ENCODE measurements at regions not wholly inside any gene's neighbourhood (a gene's known extent, or its start where the extent isn't known, plus 50 kb on each side); places are given as distances from the start of the nearest gene placed in this dataset.
"Not testable (repeated sequence)": the region's sequence is repeated elsewhere in the genome, so short reads cannot be mapped to it uniquely, and the experiment has no call there.

DNA sequence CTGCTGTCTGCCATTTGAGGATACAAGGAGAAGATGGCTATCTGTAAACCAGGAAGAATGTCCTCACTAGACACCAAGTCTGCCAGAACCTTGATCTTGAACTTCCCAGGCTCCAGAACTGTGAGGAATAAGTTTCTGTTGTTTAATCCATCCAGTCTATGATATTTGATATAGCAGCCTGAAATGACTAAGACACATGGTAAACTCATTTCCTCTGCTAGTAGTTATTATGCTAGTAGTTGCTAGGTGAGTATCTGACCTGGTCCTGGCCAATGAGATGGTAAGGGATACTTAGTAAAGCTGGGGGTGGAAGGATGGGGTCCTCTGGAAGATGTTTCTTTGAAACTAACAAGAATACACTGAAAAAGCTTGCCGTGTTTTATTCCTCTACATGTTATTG is 280.7 kb upstream of the ARHGEF26 start:
- DNase-seq (ENCODE audit: low spot score): no peak

DNA sequence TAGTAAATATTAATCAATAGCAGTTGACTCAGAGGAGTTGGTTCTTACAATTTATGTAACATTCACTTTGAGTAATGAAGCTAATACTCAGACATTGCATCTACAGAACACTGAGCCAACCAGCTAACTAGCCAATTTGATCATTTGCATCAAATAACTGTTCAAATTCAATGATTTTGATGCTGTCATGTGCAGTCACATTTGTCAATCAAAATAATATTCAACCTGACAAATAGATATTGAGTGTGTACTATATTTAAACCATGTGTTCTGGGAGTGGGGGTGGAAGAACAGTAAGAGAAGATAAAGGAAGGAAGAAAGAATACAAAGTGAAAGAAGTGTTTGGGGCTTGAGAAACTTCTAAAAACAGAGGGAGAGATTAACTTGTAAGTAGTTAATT is 277.2 kb upstream of the ARHGEF26 start:
- DNase-seq (ENCODE audit: low spot score): no peak

DNA sequence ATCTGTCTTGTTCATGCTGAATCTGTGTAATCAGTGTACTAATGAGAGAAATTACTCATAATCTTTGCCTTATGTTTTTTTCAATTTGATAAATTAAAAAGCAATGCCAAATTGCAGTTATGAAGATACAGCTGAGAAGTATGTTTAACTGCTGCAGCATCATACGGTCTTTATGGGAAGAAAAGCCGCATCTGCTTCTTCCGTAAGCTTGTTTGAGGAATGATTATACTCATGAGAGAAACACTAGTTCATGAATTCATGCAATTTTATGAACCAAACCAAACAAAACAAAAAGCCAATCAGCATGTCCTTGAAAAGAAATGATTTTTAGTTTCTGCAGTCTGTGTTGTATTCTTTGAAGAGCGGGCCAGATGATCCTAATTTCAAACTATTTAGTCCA is 275.9 kb upstream of the ARHGEF26 start:
- DNase-seq (ENCODE audit: low spot score): no peak

DNA sequence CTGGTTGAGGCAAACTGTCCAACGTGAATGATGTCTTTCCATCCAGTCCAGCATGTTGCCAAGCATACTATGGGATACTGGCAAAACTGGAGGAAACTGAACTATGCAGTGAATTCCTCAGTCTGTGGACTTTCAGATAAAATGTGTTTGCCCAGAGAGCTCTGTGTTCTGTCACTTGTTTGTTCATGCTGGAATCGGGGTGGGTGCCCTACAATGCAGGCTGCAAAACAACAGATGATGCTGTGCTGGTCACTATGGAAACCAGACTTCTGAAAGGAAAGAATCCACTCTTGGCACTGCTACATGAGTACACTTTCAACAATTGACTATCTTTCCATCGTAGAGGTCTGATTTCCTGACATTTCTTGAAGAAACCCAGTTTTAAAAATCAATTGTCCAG is 272.5 kb upstream of the ARHGEF26 start:
- DNase-seq (ENCODE audit: low spot score): peak; percentile 42

DNA sequence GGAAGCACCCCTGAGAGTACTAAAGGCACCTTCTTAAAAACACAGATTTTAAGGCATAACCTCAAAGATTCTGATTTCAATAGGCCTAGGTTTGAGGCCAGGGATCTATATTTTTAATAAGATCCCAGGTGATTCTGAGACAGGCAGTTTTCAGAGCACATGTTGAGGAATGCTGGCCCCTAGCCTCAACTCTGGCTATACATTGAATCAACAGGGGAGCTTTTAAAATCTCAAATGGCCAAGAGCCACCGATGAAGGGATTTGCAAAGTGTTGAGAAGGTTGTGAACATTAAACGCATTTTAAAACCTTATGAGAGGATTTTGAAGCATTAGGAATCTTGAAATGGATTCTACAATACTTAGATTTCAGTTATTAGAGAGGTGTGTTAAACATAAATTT is 268.8 kb upstream of the ARHGEF26 start:
- no peak for DNase-seq (ENCODE audit: low spot score)

DNA sequence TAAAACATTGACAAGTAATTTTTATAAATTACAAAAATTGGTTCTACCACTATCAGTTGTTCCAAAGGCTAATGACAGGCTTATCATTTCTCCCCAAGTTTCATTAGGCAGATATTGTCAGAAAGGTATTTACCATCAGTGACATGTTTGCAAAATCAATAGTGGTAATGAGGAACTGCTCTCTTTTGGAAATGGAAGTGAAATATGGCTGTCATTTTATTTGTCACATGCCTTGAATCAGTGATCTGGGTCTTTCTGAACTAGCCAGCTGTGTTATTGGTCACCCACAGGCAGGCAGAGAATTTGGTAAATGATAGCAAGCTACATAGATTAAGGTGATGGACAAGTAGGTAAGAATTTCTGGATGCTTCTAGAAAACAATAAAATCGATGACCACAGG is 268.0 kb upstream of the ARHGEF26 start:
- DNase-seq (ENCODE audit: low spot score): no peak

DNA sequence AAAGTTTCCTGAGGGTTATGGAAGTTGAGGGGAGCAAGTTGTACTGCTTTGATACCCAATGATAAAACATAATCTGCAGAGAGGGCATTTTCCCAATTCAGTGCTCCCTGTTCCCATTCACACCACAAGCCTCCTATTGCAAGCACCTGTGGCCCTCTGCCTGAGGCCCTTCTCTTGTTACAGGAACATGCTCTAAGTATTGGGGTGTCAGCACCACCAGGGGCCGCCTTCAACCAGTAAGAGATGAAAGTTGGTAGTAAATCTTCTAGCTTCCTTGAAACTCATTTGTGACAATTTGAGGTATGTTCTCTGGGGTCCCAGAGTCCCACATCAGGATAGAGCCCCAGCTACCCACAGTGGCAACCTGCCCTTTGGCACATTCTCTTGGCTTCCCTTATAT is 265.4 kb upstream of the ARHGEF26 start:
- DNase-seq (ENCODE audit: low spot score): no peak

DNA sequence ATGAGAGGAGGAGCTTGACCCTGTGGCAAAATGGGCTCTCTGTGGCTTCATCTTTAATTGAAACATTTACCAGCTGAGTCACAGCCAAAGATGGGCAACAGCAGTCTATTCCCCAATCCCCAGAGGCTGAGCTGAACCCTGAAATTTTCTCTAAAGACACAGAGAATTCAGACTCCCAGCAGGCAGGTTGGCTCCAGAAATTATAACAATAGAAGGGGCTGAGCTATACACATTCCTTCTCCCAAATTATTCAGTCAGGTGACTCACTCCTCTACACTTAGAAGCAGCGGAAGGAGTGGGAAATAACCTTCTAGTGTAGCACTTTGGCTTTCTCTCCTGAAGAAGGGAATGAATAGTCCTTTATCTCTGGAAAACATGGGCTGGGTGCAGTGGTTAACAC is 264.3 kb upstream of the ARHGEF26 start:
- no peak for DNase-seq (ENCODE audit: low spot score)

DNA sequence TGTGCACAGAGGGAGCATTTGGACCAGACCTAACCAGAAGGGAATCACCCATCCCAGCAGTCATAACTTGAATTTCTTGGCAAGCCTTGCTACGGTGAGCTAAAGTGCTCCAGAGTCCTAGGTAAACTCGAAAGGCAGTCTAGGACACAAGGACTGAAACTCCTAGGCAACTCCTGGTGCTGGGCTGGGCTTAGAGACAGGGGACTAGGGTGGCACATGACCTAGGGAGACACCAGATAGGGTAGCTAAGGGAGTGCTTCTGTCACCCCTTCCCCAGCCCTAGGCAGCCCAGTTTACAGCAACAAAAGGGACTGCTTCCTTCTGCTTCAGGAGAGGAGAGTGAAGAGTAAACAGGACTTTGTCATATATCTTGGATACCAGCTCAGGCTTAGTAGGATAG is 256.4 kb upstream of the ARHGEF26 start:
- no peak for DNase-seq (ENCODE audit: low spot score)

DNA sequence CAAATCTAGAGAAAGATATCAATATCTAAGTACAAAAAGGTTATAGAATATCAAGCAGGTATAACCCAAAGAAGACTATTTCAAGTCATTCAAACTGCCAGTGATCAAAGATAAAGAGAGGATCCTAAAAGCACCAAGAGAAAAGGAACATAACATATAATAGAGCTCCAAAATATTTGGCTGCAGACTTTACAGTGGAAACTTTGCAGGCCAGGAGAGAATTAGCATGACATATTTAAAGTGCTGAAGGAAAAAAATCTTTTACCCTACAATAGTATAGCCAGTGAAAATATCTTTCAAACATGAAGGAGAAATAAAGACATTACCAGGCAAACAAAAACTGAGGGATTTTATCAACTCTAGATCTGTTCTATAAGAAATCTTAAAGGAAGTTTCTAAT is 254.3 kb upstream of the ARHGEF26 start:
- no peak for DNase-seq (ENCODE audit: low spot score)

DNA sequence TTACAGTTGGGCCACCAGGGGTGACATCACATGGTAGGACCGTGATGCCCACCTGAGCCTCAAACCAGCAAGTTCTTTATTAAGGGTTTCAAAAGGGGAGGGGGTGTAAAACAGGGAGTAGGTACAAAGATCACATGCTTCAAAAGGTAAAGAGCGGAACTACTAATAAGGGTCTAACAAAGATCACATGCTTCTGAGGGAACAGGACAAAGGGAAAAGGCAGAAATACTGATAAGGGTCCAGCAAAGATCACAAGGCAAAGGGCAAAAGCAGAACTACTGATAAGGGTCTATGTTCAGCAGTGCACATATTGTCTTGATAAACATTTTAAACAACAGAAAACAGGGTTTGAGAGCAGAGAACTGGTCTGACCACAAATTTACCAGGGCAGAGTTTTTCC is 246.8 kb upstream of the ARHGEF26 start:
- not testable (repeated sequence) for DNase-seq (ENCODE audit: low spot score)

DNA sequence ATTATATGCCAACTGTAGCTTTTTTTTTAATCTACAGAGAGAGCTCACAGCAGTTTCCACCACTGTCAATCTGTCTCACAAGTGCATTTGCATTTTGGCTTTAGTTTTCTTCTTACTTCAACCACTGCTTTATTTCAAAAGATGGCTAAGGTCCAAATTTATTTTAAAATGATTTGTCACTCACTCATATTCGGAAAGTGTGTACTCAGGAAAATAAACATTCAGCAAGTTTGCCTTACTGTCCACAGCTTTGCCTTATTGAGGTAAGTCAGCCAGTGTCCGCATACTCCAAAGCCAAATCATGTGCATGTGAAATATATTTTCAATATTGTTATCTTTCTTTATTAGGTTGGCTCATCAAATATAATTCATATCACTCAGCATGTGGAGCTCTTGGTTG is 240.7 kb upstream of the ARHGEF26 start:
- DNase-seq (ENCODE audit: low spot score): no peak

DNA sequence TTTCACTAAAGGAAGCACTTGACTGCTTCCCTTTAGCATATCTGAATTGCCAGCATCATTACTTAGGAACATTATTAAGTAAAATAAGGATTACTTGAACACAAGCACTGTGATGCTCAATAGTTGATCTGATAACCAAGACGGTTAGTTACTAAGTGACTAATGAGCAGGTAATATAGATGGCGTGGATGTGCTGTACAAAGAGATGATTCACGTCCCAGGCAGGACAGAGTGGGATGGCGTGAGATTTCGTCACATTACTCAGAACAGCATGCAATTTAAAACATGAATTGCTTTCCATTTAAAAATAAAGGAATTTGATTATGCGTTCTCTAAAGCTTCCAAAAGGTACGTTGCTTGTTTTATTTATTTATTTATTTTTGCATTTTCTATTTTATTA is 240.0 kb upstream of the ARHGEF26 start:
- DNase-seq (ENCODE audit: low spot score): no peak

DNA sequence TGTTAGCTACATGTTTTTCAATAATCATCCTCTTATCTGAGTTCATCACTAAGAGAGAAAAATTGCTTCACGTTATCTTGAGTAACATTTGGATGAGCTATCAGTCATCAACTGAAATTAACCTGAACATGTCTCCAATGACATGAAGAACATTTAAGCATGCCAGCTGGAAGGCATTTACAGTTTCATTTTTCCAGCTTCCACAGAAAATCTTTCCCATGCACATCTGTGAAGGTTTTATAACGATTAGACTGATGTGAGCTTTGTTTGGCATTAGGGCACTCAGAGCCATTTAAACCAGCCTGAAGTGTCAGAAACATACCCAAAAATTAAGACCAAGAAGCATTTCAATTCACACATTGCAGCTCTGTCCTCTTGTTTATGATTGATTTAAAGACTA is 235.8 kb upstream of the ARHGEF26 start:
- DNase-seq (ENCODE audit: low spot score): no peak

DNA sequence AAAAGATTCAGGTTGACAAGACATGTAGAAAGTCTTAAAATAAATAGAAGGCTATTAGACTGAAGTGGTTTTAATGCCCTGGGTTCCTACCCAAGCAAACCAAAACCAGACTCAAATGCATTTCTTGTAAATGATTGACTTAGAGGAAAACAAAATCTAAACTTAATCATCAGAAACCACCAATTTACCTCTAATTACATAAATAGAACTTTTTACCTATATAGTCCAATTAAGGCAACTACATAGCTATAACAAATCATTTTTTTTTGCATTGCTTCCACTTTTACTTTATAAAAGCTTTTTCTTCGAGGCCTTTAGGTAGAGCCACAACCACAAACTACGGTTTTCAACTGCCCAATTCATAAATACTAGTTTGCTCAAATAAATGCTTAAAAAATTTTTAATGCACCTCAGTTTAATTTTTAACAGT is 231.3 kb upstream of the ARHGEF26 start:
- DNase-seq (ENCODE audit: low spot score): no peak

DNA sequence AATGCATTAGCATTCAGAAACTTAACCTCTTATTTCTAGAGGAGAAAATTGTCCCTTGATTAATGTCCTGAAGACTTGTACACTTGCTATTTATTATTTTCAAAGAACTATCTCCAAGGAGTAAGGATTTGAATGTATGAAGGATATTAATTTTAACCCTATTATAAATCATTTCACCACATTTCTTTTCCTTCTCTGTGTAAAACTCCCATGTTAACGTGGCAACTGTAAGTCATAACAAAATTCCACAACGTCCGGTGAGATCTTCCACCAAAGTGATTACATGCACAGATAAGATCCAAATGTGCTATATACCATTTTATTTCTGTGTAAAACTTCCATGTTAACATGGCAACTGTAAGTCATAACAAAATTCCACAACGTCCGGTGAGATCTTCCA is 229.1 kb upstream of the ARHGEF26 start:
- DNase-seq (ENCODE audit: low spot score): no peak

DNA sequence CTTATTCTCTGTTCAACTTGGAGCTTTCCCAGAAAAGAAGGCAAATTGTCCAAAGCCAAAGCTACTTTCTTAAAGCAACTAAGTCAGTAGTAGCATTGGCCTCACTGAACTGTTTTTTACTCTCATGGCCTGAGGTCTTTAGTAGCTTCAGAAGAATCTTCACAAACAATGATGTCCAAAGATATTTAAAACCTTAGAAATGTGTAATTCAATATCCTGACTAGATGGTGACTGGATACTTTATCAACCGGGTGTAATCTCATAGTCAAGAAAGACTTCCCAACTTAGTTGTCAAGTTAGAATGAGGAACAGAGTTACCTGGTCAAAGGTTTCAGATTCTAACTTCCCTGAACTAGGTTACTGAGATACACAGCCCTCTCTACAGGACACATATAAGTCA is 226.3 kb upstream of the ARHGEF26 start:
- DNase-seq (ENCODE audit: low spot score): no peak

DNA sequence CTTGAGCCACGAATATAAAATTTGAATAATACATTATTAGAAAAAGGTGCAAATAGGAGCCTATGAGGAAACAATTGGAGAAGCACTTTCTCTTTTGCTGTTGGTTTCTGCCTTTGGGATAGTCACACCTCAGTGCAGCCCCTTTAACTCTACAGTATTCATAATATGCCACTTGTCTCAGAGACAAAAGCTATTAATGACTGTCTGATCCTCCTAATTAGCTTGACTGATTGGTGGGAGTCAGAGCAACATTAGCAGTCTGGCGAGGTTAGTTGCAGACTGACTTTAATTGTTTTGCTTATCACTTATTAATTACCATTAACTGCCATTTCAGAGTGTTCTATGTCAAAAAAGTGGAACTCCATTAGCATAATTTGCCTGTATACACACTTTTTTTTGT is 225.0 kb upstream of the ARHGEF26 start:
- DNase-seq (ENCODE audit: low spot score): no peak

DNA sequence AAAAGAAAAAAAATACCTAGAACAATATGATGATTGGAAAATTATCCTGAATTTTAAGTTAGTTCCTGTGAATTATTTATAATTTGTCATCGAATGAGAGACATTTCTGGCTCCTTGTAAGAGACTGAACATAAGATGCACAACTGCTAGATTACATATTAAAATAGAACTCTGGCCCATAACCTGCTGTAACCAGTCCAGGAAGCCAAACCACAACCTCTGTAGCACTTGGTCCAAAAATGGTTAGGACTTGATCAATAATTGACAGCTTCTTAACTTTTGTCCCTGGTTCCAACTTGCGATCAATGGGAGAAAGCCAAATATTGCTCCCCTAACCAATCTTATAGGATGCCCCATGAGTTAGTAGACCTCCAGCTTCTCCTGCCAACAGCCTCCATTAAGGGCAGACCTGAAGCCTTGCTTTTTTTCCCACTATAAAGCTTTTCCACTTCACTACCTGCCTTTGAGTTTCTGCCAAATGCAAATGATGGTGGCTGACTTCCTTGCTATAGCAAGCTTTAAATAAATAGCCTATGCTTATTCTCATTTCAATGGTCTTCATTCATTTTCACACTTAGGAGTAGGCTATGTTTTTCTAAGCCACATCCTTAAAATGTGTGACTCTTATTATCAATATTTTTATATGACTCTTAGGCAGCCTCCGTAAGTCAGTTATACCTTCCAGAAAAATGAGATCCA is 224.0 kb upstream of the ARHGEF26 start:
- no peak for DNase-seq (ENCODE audit: low spot score)

DNA sequence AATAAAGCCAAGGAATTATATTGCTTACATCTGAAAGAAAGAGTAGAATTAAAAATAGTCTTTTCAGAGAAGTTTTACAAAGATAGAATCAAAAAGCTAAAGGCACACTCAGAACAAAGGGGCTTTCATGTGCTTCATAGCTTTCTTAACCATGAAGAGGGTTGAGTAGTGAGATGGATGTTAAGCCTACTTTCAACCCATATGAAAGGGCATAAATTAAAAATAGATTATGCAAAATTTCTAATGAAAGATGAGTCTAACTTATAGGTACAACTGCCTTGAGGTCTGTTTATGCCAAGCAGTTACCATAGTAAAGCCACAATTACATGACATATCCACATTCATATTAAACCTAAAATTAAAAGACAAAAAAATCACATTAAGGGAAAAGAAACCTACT is 223.3 kb upstream of the ARHGEF26 start:
- no peak for DNase-seq (ENCODE audit: low spot score)

DNA sequence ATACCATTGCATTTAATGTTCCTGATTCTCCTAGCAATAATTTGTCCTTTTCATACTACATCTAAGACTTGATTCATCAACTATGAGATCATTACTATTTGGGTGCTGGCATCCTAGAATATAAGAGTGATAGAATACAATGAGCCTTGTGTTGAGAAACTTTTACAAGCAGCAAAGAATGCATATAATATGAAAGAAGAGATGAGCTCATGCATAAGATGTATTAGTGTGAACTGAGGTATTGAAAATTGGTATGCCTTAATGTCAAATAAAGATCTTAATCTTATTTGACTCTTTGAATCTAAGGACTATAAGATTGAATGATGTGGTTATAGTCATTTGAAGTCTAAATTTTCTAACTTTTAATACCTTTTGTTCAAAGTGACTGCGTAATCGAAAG is 220.0 kb upstream of the ARHGEF26 start:
- DNase-seq (ENCODE audit: low spot score): no peak

DNA sequence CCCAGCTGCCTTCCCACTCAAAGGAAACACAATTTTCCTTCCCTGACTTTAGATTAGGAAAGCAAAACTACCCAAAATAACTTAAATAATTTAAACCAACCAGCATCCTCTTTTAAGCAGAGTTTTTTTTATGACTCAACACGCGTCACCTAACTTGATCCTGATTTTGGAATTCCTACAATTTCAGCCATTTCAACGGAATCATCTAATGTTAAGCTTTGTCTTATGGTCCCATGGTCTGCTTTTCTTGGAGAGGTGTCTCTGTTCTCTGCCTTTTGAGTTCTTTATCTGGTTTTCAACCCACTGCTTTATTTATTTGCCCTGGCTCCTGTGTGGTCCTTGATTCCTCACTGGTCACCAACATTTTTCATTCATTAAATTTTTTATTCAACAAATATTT is 219.2 kb upstream of the ARHGEF26 start:
- DNase-seq (ENCODE audit: low spot score): no peak

DNA sequence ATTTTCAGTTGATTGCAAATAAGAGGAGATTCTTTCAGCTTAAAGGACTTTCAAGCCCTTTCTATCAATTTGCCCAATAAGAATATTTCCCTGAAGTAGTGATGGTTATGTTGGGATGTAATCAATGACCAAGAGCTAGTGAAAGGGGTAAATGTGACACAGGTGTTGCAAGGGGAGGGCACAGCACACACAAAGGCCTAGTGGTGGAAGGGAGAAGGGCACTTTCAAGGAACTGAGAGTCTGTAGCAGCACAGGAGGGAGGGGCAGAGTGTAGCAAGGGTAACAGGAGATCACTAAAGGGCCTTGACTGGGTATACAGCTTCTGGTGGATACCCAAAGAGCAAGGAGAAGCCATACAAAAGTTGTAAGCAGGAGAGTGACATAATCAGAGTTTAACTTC is 217.8 kb upstream of the ARHGEF26 start:
- no peak for DNase-seq (ENCODE audit: low spot score)

DNA sequence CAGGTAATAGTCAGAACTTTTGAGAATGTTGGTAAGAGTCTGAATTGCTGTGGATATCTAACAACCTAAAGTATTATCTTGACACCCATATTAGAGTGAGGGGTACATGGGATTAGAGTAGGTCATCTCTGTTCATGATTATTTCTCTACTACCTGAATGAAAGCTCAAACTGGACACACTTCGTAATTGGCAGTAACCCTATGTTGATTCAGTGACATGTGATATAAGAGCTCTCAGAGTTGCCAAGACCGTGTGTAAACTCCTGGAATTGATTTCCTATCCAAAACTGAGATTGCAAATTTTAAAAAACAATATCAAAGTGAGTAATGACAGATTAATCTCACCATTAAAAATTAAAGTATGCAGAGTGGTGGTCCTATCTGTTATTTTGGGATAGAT is 214.8 kb upstream of the ARHGEF26 start:
- no peak for DNase-seq (ENCODE audit: low spot score)

DNA sequence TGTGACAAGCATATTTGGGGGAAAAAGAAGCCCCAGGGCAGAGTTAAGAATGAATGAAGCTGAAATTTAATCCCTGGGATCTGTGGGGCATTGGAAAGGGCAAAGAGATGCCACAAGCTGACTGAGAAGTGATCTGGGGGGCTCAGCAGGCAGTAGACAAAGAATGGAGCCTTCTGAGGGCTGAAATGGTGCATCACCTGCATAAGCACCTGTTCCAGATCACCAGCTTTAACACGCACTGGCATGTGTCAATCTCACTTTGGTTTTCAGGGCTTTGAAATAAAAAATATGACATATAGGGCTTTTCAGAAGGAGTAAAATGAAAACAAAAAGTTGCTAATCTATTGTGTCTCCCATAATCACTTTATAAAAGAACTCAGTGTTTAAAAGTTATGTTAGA is 210.8 kb upstream of the ARHGEF26 start:
- no peak for DNase-seq (ENCODE audit: low spot score)
